GM12878 (cell line): ENCODE measurements at regions not wholly inside any gene's neighbourhood (a gene's known extent, or its start where the extent isn't known, plus 50 kb on each side); places are given as distances from the start of the nearest gene placed in this dataset.

Experiments
- BMI1 ChIP-seq: fragments of 450-650 bp; IDR thresholded peaks from 2 replicates; pipeline ENCODE4 v1.6.1; 2016; ENCODE audit warnings: mild to moderate bottlenecking, moderate library complexity, borderline replicate concordance
- CEBPB ChIP-seq, 2 experiments: fragments of 150-350 bp in 1 of 2; IDR thresholded peaks; 2 replicates each; pipeline ENCODE4 v1.6.1; 2012 to 2014; ENCODE audit warnings: low read depth in 2 of 2, low read length in 2 of 2, borderline replicate concordance in 1 of 2, inconsistent platforms in 1 of 2
- EZH2 ChIP-seq: IDR thresholded peaks from 2 replicates; pipeline ENCODE4 v1.6.1; 2012; ENCODE audit warnings: low read depth, mild to moderate bottlenecking, control low read depth, inconsistent platforms, low read length, borderline replicate concordance; ENCODE audit not compliant: control insufficient read depth
- MTA3 ChIP-seq: IDR thresholded peaks from 2 replicates; pipeline ENCODE4 v1.6.1; 2012; ENCODE audit warnings: low read length, inconsistent platforms, borderline replicate concordance
- PML ChIP-seq: IDR thresholded peaks from 2 replicates; pipeline ENCODE4 v1.6.1; 2012; ENCODE audit warnings: low read length, inconsistent platforms
- POLR2A ChIP-seq: IDR thresholded peaks from 2 replicates; pipeline ENCODE4 v1.6.1; 2011; ENCODE audit warnings: low read depth, mild to moderate bottlenecking, low read length
- YY1 ChIP-seq: IDR thresholded peaks from 2 replicates; pipeline ENCODE4 v1.6.1; 2011; ENCODE audit warnings: low read depth, mild to moderate bottlenecking, low read length
- ZNF274 ChIP-seq: IDR thresholded peaks from one replicate; pipeline ENCODE4 v1.8.0; 2011; ENCODE audit not compliant: insufficient read length, insufficient read depth
- TF ChIP-seq, protein P1 (sequence below), 3 experiments: IDR thresholded peaks in 2 of 3; conservative IDR thresholded peaks in 1 of 3; 2 replicates each; pipeline ENCODE4 v1.5.1; 2011; ENCODE audit warnings: low read depth in 3 of 3, low read length in 3 of 3, mild to moderate bottlenecking in 3 of 3, control low read depth in 2 of 3, moderate library complexity in 2 of 3, inconsistent platforms in 1 of 3, mixed read lengths in 1 of 3; ENCODE audit not compliant: control insufficient read depth in 2 of 3, insufficient read depth in 1 of 3; ENCODE audit errors: extremely low read depth in 1 of 3
- TF ChIP-seq, protein P2 (sequence below): fragments of 450-650 bp; IDR thresholded peaks from 2 replicates; pipeline ENCODE4 v1.6.1; 2018; ENCODE audit warnings: borderline replicate concordance, mild to moderate bottlenecking; ENCODE audit not compliant: partially characterized antibody

DNA sequence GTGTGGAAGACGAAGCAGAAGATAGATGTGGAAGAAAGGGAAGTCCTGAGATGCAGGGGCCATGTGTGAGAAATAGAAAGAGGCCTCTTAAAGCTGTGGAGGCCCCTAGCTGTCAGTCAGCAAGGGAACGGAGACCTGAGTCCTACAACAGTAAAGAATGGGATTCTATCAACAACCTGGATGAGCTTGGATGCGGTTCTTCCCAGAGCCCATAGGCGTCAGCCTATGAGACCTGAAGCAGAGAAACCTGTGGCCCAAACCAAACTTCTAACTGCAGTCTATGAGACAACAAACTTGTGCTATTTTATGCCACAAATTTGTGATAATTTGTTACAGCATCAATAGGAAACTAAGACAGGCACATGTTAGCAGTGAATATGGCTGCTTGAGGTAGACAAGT, 583.7 kb downstream of the ADCYAP1 start:
- TF ChIP-seq ZNF274 = no peak
- TF ChIP-seq, protein P1, sequence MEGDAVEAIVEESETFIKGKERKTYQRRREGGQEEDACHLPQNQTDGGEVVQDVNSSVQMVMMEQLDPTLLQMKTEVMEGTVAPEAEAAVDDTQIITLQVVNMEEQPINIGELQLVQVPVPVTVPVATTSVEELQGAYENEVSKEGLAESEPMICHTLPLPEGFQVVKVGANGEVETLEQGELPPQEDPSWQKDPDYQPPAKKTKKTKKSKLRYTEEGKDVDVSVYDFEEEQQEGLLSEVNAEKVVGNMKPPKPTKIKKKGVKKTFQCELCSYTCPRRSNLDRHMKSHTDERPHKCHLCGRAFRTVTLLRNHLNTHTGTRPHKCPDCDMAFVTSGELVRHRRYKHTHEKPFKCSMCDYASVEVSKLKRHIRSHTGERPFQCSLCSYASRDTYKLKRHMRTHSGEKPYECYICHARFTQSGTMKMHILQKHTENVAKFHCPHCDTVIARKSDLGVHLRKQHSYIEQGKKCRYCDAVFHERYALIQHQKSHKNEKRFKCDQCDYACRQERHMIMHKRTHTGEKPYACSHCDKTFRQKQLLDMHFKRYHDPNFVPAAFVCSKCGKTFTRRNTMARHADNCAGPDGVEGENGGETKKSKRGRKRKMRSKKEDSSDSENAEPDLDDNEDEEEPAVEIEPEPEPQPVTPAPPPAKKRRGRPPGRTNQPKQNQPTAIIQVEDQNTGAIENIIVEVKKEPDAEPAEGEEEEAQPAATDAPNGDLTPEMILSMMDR (IDR thresholded peaks at IDR 0.05 in 2 of 3, conservative IDR thresholded peaks at IDR 0.05 in 1 of 3; ENCODE audit: control insufficient read depth in 2 of 3, extremely low read depth in 1 of 3, insufficient read depth in 1 of 3, low read depth in 3 of 3, low read length in 3 of 3) = no peak
- TF ChIP-seq, protein P2, sequence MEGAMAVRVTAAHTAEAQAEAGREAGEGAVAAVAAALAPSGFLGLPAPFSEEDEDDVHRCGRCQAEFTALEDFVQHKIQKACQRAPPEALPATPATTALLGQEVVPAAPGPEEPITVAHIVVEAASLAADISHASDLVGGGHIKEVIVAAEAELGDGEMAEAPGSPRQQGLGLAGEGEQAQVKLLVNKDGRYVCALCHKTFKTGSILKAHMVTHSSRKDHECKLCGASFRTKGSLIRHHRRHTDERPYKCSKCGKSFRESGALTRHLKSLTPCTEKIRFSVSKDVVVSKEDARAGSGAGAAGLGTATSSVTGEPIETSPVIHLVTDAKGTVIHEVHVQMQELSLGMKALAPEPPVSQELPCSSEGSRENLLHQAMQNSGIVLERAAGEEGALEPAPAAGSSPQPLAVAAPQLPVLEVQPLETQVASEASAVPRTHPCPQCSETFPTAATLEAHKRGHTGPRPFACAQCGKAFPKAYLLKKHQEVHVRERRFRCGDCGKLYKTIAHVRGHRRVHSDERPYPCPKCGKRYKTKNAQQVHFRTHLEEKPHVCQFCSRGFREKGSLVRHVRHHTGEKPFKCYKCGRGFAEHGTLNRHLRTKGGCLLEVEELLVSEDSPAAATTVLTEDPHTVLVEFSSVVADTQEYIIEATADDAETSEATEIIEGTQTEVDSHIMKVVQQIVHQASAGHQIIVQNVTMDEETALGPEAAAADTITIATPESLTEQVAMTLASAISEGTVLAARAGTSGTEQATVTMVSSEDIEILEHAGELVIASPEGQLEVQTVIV = no peak
- no peak for TF ChIP-seq YY1
- no peak for TF ChIP-seq BMI1
- no peak for TF ChIP-seq CEBPB (IDR thresholded peaks at IDR 0.05; ENCODE audit: borderline replicate concordance in 1 of 2, low read depth in 2 of 2, low read length in 2 of 2)
- TF ChIP-seq PML = no peak
- TF ChIP-seq POLR2A = no peak
- TF ChIP-seq MTA3 = no peak
- TF ChIP-seq EZH2 = no peak
